Keratinocyte (primary cell): ENCODE measurements at regions not wholly inside any gene's neighbourhood (a gene's known extent, or its start where the extent isn't known, plus 50 kb on each side); places are given as distances from the start of the nearest gene placed in this dataset.

Experiments used
- EZH2 ChIP-seq: IDR thresholded peaks from one replicate; pipeline ENCODE4 v1.6.1; 2012; ENCODE audit warnings: inconsistent platforms, mild to moderate bottlenecking, low read length, moderate library complexity
- TF ChIP-seq, protein P1 (sequence below), 3 experiments: IDR thresholded peaks in 1 of 3; conservative IDR thresholded peaks in 1 of 3; optimal IDR thresholded peaks in 1 of 3; 2 replicates in 2 of 3; 3 replicates in 1 of 3; pipeline versions ENCODE3 to v1.5.1; 2011; ENCODE audit warnings: low read length in 3 of 3, mild to moderate bottlenecking in 3 of 3, moderate library complexity in 2 of 3, control low read depth in 1 of 3, inconsistent platforms in 1 of 3; ENCODE audit not compliant: insufficient read depth in 2 of 3; ENCODE audit errors: extremely low read depth in 1 of 3

- TF ChIP-seq, protein P1, sequence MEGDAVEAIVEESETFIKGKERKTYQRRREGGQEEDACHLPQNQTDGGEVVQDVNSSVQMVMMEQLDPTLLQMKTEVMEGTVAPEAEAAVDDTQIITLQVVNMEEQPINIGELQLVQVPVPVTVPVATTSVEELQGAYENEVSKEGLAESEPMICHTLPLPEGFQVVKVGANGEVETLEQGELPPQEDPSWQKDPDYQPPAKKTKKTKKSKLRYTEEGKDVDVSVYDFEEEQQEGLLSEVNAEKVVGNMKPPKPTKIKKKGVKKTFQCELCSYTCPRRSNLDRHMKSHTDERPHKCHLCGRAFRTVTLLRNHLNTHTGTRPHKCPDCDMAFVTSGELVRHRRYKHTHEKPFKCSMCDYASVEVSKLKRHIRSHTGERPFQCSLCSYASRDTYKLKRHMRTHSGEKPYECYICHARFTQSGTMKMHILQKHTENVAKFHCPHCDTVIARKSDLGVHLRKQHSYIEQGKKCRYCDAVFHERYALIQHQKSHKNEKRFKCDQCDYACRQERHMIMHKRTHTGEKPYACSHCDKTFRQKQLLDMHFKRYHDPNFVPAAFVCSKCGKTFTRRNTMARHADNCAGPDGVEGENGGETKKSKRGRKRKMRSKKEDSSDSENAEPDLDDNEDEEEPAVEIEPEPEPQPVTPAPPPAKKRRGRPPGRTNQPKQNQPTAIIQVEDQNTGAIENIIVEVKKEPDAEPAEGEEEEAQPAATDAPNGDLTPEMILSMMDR (optimal IDR thresholded peaks at IDR 0.05 in 1 of 3, IDR thresholded peaks at IDR 0.05 in 1 of 3, conservative IDR thresholded peaks at IDR 0.05 in 1 of 3; ENCODE audit: extremely low read depth in 1 of 3, insufficient read depth in 2 of 3, low read length in 3 of 3) = no peak
- TF ChIP-seq EZH2 = no peak
Measured at GRCh38 chr1:87905651-87906050, 577.0 kb downstream of the LMO4 start.
